ENCODE measurements at regions not wholly inside any gene's neighbourhood (a gene's known extent, or its start where the extent isn't known, plus 50 kb on each side); places are given as distances from the start of the nearest gene placed in this dataset.
"Not testable (repeated sequence)": the region's sequence is repeated elsewhere in the genome, so short reads cannot be mapped to it uniquely, and the experiment has no call there.

DNA sequence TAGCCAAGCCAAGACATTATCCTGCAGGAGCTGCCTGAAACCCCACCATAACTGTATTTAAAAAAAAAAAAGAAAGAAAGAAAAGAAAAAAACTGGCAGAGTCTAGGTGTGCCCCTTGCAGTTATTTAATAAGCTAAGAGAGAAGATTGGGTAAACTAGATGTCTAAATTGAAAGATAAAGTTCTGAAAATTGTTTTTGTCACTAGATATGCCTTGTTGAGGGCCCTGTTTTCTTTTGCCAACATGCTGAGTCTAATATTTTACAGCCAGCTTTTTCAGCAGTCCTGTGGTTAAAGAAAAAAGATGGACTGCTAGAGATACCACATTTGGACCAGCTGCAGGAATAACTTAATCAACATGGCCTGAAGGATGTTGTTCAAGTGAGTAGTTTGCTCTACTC is 116.3 kb upstream of the TCF21 start:
- DNase-seq (ENCODE audit: low read depth): no peak
- no peak overlapping the region for H3K4me3 ChIP-seq (ENCODE audit: low read depth, low read length)

DNA sequence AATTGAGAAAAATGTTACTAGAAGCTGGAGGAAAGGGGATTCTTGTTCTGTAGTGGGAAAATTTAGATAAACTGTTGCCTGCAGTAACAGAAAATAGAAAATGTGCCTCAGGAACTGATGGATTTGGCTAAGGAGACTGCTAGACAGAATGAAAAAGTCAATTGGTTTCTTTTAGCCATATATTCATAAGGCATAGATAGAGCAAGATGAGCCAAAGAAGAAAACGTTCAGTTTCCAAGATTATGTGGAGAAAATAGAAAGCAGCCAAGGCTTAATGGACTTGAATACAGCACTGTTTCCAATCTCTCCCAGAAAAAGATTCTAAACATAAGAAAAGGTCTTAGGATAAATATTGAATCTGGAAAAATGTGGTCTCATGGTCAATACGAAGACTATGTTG is 115.1 kb upstream of the TCF21 start:
- no peak for DNase-seq (ENCODE audit: low read depth)
- H3K4me3 ChIP-seq (ENCODE audit: low read depth, low read length): no peak overlapping the region

DNA sequence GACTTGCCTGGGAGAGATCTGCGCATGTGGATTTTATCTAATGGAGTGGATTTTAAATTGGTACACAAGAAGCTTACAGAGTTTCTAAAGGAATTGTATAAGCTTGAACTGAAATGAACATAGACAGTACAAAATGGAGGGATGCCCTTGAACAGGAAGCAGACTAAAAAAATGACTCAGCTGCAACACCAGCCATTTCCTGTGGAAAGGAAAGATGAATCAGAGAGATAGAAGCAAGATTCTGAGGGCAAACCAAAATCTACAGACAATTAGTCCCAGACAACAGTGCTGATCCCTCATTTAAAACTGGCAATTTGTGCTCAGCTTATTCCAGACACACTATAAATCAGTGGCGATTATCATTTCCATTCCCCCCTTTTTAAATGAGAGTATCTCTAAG is 114.6 kb upstream of the TCF21 start:
- DNase-seq (ENCODE audit: low read depth): no peak
- no peak overlapping the region for H3K4me3 ChIP-seq (ENCODE audit: low read depth, low read length)

DNA sequence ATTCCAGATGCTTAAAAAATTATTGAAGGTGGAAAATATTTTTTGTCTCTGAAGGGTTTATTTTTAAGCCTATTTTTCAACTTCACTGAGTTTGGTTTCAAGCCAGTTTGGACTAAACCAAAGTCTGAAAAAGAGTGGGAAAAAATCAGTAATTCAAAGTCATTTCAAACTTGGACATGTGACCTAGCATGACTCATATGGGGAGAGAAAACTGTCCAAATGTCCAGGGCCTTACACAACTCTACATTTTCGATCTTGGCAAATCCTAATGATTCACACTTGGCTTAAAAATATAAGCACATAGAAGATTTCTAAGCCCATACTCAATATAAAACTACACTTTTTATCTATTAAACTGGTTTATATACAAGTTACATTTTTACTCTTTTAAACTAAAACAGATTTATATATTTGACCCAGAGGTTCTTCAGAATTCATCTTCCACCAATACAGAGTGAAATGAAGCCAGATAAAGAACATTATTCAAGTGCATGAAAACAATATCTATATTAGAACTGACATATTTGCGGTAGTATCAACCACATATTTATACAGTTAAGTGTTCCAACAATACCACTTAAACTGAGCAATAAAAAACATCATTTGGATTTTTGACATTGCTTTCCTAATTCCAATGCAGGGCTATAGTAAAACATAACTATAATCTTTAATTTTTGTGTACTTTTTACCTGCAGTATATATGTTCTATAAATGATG is 110.3 kb upstream of the TCF21 start:
- peak; percentile 95 for DNase-seq (ENCODE audit: low read depth)

DNA sequence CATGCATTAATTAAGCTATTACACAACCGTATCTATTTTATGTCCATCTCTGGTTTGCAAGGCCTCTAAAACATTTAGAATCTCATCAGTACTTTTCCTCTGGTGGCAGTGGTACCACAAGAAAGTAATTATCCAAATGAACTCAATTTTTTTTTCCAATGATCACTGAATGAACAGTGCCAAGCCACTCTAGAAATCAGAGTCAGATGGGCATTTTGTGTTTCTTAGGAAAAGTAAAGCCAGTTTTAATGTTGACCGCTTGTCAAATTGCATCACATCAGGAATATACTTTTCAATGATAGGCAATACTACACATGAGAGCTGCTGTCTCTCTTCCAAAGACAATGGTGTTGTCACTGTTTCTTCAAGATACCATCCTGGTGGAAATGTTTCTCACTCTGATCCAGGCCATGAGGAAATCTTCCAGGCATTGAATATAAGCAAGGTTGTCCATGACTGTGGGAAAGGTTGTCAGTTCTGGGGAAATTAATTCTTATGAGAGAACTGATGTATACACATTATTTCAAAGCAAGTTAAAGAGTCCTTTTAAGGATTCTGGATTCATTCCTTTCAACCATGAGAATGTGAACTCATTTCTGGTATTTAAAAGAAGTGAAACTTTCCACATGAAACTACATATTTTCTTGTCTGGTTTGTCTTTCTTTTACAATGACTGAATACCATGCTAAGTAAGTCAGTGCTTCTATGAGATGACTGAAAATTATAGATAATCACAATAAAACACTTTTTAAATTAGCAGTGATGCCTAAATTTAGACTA is 108.8 kb upstream of the TCF21 start:
- H3K4me3 ChIP-seq (ENCODE audit: low read depth, low read length): no peak overlapping the region
- DNase-seq (ENCODE audit: low read depth): no peak

More for the DNA sequence above, 110.3 kb upstream of the TCF21 start:
- H3K4me3 ChIP-seq (ENCODE audit: low read depth, low read length): no peak overlapping the region

DNA sequence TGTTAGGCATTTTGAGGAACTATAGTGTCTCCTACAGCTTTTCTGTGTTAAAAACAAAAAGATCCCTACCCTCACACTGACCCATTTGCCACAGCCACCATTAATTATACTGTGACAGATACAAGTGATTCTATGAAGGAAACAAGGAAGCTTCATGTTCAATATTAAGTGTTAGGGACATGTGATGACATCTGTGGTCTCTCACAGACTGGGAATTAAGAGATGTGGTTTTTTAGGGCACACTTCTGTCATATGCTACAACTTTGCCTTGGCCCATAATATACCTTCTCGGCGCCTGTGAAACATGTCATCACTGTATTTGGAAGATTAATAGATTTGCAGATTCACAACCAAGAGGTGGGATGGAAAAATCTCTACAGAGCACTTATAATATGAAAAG is 102.9 kb upstream of the TCF21 start:
- no peak for DNase-seq (ENCODE audit: low read depth)
- no peak overlapping the region for H3K4me3 ChIP-seq (ENCODE audit: low read depth, low read length)

DNA sequence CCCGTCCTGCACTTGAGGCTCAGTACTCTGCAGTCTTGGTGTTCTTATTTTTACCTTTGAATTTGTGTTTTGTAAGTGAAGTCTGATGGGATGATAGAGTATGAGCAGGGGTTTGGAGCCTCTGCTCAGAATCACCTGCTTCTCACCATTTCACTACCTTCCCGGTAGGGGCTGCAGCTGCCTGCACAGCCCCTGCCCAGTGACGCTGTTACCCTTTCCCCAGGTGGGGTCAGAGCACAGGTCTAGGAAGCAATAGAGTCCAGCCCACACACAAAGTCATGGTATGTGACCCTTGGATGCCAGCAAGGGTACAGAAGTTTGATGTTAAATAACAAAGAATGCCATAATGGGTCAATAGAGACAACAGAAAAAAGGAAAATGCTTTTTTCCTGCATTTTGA is 101.8 kb upstream of the TCF21 start:
- no peak for DNase-seq (ENCODE audit: low read depth)
- no peak overlapping the region for H3K4me3 ChIP-seq (ENCODE audit: low read depth, low read length)

DNA sequence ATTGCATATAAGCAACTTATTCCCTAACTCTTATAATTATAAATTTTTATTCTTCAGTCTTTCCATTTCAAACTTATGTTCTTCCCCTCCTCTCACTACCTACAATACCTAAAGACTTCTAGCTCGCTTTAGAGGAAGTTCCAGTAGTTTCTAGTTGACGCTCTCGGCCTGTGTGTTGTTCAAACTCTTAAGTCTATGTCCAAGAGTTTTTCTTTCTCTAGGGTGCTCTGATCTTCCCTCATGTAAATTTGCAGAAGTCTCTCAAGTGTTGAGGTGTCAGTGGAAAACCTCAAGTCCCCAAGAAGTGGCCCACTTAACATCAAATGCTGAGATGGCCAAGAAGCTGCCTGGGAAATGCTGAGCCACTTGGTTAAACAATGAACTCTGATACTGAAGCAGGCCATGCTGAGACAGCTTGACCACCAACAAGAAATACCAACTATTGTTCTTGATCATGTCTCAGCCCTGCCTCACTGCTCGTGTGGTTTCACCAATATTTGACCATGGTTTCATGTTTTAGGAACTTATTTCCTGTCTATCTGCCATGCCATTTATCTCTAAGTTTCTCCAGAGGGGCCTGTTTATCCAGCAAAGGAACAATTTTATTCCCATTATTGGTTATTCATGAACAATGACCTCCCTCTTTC is 100.9 kb upstream of the TCF21 start:
- no peak for DNase-seq (ENCODE audit: low read depth)
- H3K4me3 ChIP-seq (ENCODE audit: low read depth, low read length): no peak overlapping the region

DNA sequence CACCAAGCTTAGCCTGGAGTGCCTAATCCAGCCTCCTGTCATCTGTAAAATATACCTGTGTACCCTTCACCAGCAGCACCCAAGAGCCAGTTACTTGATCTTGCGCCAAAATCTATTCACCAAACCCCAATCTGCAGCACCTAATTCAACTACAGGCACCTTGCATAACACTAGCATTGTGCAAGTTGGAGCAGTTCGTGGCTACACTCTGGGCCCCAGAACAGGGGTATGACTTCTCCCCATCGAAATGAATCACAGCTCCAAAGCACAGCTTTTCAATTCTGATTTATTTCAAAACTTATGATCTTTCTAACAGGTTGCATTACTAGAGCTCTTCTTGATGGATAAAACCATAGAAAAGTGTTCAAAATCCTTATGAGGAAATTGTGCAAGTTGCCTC is 100.4 kb upstream of the TCF21 start:
- no peak for DNase-seq (ENCODE audit: low read depth)
- no peak overlapping the region for H3K4me3 ChIP-seq (ENCODE audit: low read depth, low read length)

DNA sequence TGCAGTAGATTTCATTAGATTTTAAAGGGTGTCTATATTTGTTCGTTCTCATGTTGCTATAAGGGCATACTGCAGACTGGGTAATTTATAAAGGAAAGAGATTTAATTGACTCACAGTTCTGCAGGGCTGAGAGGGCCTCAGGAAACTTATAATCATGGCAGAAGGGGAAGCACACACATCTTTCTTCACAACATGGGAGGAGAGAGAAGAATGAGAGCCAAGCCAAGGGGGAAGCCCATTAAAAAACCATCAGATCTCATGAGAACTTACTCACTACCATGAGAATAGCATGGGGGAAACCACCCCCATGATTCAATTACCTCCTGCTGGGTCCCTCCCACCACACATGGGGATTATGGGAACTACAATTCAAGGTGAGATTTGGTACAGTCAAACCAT is 99.5 kb upstream of the TCF21 start:
- H3K4me3 ChIP-seq (ENCODE audit: low read depth, low read length); DNase-seq (ENCODE audit: low read depth): not testable (repeated sequence)

DNA sequence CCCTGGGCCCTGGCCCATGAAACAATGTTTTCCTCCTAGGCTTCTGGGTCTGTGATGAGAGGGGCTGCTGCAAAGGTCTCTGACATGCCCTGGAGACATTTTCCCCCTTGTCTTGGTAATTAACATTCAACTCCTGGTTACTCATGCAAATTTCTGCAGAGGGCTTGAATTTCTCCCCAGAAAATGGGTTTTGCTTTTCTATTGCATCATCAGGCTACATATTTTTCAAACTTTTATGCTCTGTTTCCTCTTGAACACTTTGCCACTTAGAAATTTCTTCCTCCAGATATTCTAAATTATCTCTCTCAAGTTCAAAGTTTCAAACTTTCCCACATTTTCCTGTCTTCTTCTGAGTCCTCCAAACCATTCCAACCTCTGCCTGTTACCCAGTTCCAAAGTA is 98.2 kb upstream of the TCF21 start:
- not testable (repeated sequence) for DNase-seq (ENCODE audit: low read depth); H3K4me3 ChIP-seq (ENCODE audit: low read depth, low read length)

DNA sequence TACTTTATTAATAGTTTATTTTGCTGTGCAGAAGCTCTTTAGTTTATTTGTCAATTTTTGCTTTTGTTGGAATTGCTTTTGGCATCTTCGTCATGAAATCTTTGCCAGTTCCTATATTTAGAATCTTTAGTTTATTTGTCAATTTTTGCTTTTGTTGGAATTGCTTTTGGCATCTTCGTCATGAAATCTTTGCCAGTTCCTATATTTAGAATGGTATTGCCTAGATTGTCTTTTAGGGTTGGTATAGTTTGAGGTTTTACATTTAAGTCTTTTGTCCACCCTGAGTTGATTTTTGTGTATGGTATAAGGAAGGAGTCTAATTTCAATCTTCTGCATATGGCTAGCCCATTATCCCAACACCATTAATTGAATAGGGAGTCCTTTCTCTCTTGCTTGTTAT is 93.9 kb upstream of the TCF21 start:
- H3K4me3 ChIP-seq (ENCODE audit: low read depth, low read length); DNase-seq (ENCODE audit: low read depth): not testable (repeated sequence)

DNA sequence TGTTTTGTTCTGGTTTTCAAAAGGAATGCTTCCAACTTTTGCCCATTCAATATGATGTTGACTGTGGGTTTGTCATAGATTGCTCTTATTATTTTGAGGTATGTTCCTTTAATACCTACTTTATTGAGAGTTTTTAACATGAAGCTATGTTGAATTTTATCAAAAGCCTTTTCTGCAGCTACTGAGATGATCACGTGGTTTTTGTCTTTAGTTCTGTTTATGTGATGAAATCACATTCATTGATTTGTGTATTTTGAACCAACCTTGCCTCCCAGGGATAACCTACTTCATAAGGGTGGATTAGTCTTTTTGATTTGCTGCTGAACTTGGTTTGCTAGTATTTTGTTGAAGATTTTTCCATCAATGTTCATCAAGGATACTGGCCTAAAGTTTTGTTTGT is 92.7 kb upstream of the TCF21 start:
- DNase-seq (ENCODE audit: low read depth): no peak
- H3K4me3 ChIP-seq (ENCODE audit: low read depth, low read length): no peak overlapping the region

DNA sequence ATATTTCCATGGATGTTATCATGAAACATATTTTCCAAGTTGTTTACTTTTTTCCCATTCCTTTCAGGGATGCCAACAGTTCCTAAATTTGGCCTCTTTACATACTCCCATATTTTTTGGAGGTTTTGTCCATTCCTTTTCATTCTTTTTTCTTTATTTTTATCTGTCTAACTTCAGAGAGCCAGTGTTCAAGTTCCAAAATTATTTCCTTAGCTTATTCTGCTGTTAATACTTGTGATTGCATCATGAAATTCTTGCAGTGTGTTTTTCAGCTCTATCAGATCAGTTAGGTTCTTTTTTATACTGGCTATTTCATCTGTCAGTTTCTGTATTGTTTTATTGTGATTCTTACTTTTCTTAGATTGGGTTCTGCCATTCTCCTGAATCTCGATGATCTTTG is 89.9 kb upstream of the TCF21 start:
- no peak for DNase-seq (ENCODE audit: low read depth)
- no peak overlapping the region for H3K4me3 ChIP-seq (ENCODE audit: low read depth, low read length)

DNA sequence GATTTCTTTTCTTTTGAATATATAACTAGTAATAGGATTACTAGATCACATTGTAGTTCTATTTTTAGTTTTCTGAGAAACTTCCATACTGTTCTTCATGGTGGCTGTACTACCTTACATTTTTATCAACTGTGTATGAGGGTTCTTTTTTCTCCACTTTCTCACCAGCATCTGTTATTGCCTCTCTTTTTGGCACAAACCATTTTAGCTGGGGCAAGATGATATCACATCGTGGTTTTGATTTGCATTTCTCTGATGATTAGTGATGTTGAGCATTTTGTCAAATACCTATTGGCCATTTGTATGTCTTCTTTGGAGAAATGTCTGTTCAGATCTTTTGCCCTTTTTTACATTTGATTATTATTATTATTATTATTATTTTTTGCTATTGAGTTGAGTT is 86.1 kb upstream of the TCF21 start:
- H3K4me3 ChIP-seq (ENCODE audit: low read depth, low read length): no peak overlapping the region
- DNase-seq (ENCODE audit: low read depth): no peak

DNA sequence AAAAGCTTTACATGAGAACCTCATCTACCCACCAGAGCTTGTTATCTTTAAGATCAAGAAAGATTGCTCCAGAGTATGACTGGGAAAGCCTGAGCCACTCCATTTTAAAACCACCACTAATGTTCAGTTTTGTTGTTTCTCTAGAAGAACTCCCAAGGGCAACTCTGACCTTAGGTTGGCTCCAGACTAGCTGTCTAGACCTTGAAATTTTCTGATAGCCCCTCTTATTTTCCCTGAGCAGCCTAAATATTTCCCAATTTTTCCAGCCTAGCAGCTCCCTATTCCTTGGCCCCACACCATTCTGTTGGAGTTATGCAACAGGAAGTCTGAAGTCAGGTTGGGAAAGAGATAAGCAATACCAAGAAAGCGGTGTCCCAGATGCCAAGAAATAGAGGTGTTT is 84.6 kb upstream of the TCF21 start:
- DNase-seq (ENCODE audit: low read depth): no peak
- H3K4me3 ChIP-seq (ENCODE audit: low read depth, low read length): no peak overlapping the region

DNA sequence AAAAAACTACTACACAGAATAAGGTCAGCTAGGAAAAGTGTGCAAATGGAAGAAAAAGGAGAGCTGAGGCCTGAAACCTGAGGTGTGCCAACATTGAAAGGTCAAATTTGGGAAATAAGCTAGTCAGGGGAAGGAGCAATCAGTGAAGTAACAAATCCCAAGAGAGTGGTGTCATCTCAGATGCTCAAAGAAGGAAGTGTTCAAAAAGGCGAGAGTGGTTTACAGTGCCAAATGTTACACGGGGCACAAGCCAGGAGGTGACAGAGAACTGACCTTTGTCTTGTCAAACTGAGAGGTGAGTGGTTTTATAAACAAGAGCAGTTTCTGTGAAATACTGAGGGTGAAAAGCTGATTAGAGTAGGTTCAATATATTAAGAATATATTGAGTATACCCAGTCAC is 83.0 kb upstream of the TCF21 start:
- DNase-seq (ENCODE audit: low read depth): no peak
- H3K4me3 ChIP-seq (ENCODE audit: low read depth, low read length): no peak overlapping the region

DNA sequence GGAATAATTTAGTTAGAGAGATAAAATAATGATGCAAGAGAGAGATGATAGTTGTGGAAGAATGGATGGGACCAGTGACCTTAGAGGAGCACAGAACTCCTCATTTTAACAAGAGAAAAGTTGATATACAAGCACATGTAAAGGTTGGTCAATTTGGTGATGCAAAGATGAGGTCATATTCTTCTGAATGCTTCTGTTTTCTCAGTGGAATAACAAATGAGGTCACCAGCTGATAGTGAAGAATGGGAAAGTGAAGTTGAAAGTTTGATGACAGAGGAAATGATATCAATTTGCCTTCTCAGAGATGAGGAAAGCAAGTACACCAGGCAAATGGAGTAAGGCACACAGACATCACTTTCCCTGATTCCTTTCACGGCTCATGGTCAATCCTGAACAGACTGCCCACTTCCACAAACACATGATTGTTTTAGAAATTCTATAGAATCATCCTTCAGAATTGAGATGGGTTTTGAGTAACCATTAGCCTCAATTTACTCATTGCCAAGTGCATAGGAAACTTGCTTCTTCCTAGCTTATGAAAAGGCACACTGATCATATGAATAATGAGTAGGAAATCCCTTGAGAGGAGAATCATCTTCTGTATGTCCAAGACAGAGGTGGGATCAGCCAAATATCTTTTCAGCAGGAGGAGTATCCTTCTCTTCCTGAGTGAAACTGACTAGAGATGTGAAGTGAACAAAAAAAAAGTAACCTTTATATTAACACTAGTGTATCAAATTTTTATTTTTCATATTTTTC is 82.4 kb upstream of the TCF21 start:
- DNase-seq (ENCODE audit: low read depth): no peak
- H3K4me3 ChIP-seq (ENCODE audit: low read depth, low read length): no peak overlapping the region

DNA sequence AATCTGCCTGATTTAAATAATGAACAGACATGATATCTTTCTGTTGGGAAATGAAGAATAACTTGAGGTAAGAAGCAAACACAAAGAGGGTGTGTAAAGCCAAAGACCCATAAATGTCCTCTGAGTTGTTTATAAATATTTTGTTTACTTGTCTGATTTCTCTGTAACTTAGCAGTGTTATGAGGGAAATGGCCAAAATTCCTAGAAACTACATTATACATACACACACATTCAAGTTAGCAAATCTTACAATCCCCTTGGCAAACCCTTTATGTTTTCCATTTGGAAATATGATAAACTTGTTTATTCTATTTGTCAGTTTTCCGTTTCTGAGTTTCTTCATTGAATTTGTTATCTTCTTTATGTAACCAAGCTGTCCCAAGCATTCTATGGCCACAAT is 81.4 kb upstream of the TCF21 start:
- no peak for DNase-seq (ENCODE audit: low read depth)
- H3K4me3 ChIP-seq (ENCODE audit: low read depth, low read length): no peak overlapping the region

DNA sequence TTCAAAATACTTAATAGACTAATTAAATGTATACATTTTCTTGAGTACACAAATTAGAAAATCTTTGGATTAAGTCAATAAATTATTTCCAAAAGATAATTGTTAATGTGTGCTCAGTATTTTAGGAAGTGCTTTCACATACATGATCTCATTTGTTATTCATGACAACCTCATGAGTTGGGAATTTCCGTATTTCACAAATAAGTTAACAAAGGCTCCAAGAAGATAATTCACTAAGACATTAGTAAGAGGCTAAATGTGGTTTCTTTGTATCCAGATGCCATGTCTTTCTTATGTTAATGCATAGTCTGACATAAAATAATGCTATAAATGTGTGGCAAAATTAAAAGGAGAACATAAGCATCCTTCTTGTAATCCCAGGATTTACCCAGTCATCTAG is 79.5 kb upstream of the TCF21 start:
- no peak overlapping the region for H3K4me3 ChIP-seq (ENCODE audit: low read depth, low read length)
- no peak for DNase-seq (ENCODE audit: low read depth)
